Spleen (tissue), 11 donors: ENCODE measurements at regions not wholly inside any gene's neighbourhood (a gene's known extent, or its start where the extent isn't known, plus 50 kb on each side); places are given as distances from the start of the nearest gene placed in this dataset.
"Not testable (repeated sequence)": the region's sequence is repeated elsewhere in the genome, so short reads cannot be mapped to it uniquely, and the experiment has no call there.

ENCODE experiments used
- DNase-seq: peaks from one replicate; pipeline ENCODE4 v3.0.0-alpha.2; 2020
- H3K27ac ChIP-seq, 8 donors: fragments of 200-600 bp; sonication (generic) in 7 of 8; 1 replicate in 4 of 8; 2 replicates in 4 of 8; pipeline versions ENCODE4 v1.5.0 to v1.8.0; 2016 to 2021; ENCODE audit warnings: inconsistent platforms in 4 of 8, mild to moderate bottlenecking in 4 of 8, moderate library complexity in 1 of 8
- H3K27me3 ChIP-seq, 7 donors: fragments of 200-600 bp; sonication (generic) in 6 of 7; replicated peaks in 1 of 7; 1 replicate in 4 of 7; 2 replicates in 3 of 7; pipeline versions ENCODE4 v1.5.0 to v1.8.0; 2016 to 2021; ENCODE audit warnings: inconsistent platforms in 3 of 7, mild to moderate bottlenecking in 1 of 7
- H3K36me3 ChIP-seq, 6 donors: fragments of 200-600 bp; sonication (generic) in 5 of 6; 1 replicate in 4 of 6; 2 replicates in 2 of 6; pipeline versions ENCODE4 v1.5.0 to v1.8.0; 2016 to 2021; ENCODE audit warnings: inconsistent platforms in 2 of 6
- H3K4me1 ChIP-seq, 6 donors: fragments of 200-600 bp; sonication (generic) in 5 of 6; 1 replicate in 3 of 6; 2 replicates in 3 of 6; pipeline versions ENCODE4 v1.5.0 to v1.8.0; 2016 to 2021; ENCODE audit warnings: inconsistent platforms in 3 of 6
- H3K4me3 ChIP-seq, 8 donors: fragments of 200-600 bp; sonication (generic) in 7 of 8; 1 replicate in 4 of 8; 2 replicates in 4 of 8; pipeline versions ENCODE4 v1.5.0 to v1.8.0; 2016 to 2021; ENCODE audit warnings: inconsistent platforms in 4 of 8, mild to moderate bottlenecking in 4 of 8, moderate library complexity in 2 of 8
- H3K9me3 ChIP-seq, 8 donors: fragments of 200-600 bp; sonication (generic) in 7 of 8; 1 replicate in 4 of 8; 2 replicates in 4 of 8; pipeline versions ENCODE4 v1.5.0 to v1.8.0; 2016 to 2021; ENCODE audit warnings: inconsistent platforms in 4 of 8
- CTCF ChIP-seq, 11 experiments: fragments of 200-600 bp in 7 of 11; fragments of 450-650 bp in 4 of 11; sonication (generic) in 4 of 11; IDR thresholded peaks in 8 of 11; conservative IDR thresholded peaks in 3 of 11; 1 replicate in 7 of 11; 2 replicates in 4 of 11; pipeline versions ENCODE4 v1.4.0 to v1.8.0; 2016 to 2021; ENCODE audit warnings: antibody characterized with exemption in 11 of 11, inconsistent platforms in 4 of 11, mild to moderate bottlenecking in 1 of 11
- POLR2A ChIP-seq, 3 donors: fragments of 450-650 bp; IDR thresholded peaks; one replicate each; pipeline ENCODE4 v1.5.1; 2017; ENCODE audit warnings: antibody characterized with exemption in 3 of 3, mild to moderate bottlenecking in 1 of 3
- POLR2AphosphoS5 ChIP-seq, 3 donors: sonication (generic); formaldehyde crosslinking; IDR thresholded peaks; one replicate each; pipeline ENCODE4 v1.5.1; 2017; ENCODE audit warnings: antibody characterized with exemption in 3 of 3
- WGBS, 5 donors: extraction: QIAGEN DNeasy Blood & Tissue Kit in 3 of 5; methylation state at CpG; one replicate each; pipeline versions ENCODE4 v1.1.5 to v1.1.7; 2013 to 2018; 5-methylcytosine and 5-hydroxymethylcytosine counted together
- intact Hi-C: fragments of 100-400 bp; cut with DNase I; formaldehyde crosslinking; loops from one replicate; pipeline ENCODE4 v1.15.0; 2023; ENCODE audit warnings: low total_unique reads
- donor health status: healthy with polysubstance abuse.
- donor health status: DM: no; HTN: no; CAD: no; lungs with moderate emphysema.
- donor health status: DM: no; HTN: no; CAD: no.
- donor health status: Bipolar disorder and iron deficiency.
- donor health status: healthy.
- donor health status: DM: no; HTN: no; CAD: no.
- donor health status: DM: yes; HTN: yes; CAD: no.

- Histone ChIP-seq H3K36me3 (no peaks in the 10 kb centered on the region), H3K4me1 (no peaks in the 10 kb centered on the region), H3K9me3 (no peaks in the 10 kb centered on the region), H3K27ac (no peak overlapping the region), H3K4me3 (no peak overlapping the region), H3K27me3 (no peaks in the 10 kb centered on the region)
- 67 to 89% (median 76%) methylated on average over 2 of the region's 2 CpGs for WGBS, 5 donors
- DNase-seq = no peak
- intact Hi-C loops = no loop called here
- no peak for TF ChIP-seq CTCF (IDR thresholded peaks at IDR 0.05 in 8 of 11, conservative IDR thresholded peaks at IDR 0.05 in 3 of 11)
- TF ChIP-seq POLR2A (IDR thresholded peaks at IDR 0.05) = no peak
- no peak for TF ChIP-seq POLR2AphosphoS5 (IDR thresholded peaks at IDR 0.05)
Measured at GRCh38 chr9:108744641-108745040, 111.1 kb downstream of the ACTL7B start.

GRCh38 chr9:108743901-108744371 lies 111.8 kb downstream of the ACTL7B start:
- Histone ChIP-seq H3K4me3 (no peak overlapping the region), H3K4me1 (no peaks in the 10 kb centered on the region), H3K9me3 (no peaks in the 10 kb centered on the region), H3K27me3 (no peaks in the 10 kb centered on the region), H3K27ac (no peak overlapping the region), H3K36me3 (no peaks in the 10 kb centered on the region)
- TF ChIP-seq CTCF (IDR thresholded peaks at IDR 0.05 in 8 of 11, conservative IDR thresholded peaks at IDR 0.05 in 3 of 11) (no peak), POLR2AphosphoS5 (IDR thresholded peaks at IDR 0.05) (no peak)
- intact Hi-C loops = no loop called here
- WGBS, 5 donors = 66 to 87% (median 75%) methylated on average over 4 to 6 of the region's 6 CpGs
- no peak for DNase-seq

GRCh38 chr9:108743416-108743815 lies 112.4 kb downstream of the ACTL7B start:
- Histone ChIP-seq H3K4me3 (no peak overlapping the region), H3K36me3 (no peaks in the 10 kb centered on the region), H3K27me3 (no peaks in the 10 kb centered on the region), H3K9me3 (no peaks in the 10 kb centered on the region), H3K4me1 (no peaks in the 10 kb centered on the region), H3K27ac (no peak overlapping the region)
- intact Hi-C loops = no loop called here
- no peak for TF ChIP-seq POLR2A (IDR thresholded peaks at IDR 0.05)
- TF ChIP-seq POLR2AphosphoS5 (IDR thresholded peaks at IDR 0.05) = no peak
- WGBS, 5 donors = 70 to 86% (median 73%) methylated on average over 2 of the region's 2 CpGs
- no peak for DNase-seq

- no peak overlapping the region for H3K27ac ChIP-seq
- intact Hi-C loops = no loop called here
- WGBS, 5 donors = 75 to 87% (median 84%) methylated on average over 5 of the region's 5 CpGs
Measured at GRCh38 chr9:108742191-108742590, 113.6 kb downstream of the ACTL7B start.

GRCh38 chr9:108731292-108731691 lies 124.5 kb downstream of the ACTL7B start:
- H3K36me3 ChIP-seq, H3K4me1 ChIP-seq, H3K27ac ChIP-seq, DNase-seq, H3K4me3 ChIP-seq, intact Hi-C loops, H3K27me3 ChIP-seq: not testable (repeated sequence)
- H3K9me3 ChIP-seq = peaks cover 0 to 23% (median 11%) of the 10 kb centered on the region in 8 donors
- 59 to 91% (median 71%) methylated on average over 1 of the region's 1 CpG for WGBS, 5 donors

More at GRCh38 chr9:108742191-108742590, 113.6 kb downstream of the ACTL7B start:
- Histone ChIP-seq H3K9me3 (no peaks in the 10 kb centered on the region), H3K4me3 (no peak overlapping the region), H3K36me3 (no peaks in the 10 kb centered on the region), H3K27me3 (no peaks in the 10 kb centered on the region), H3K4me1 (no peaks in the 10 kb centered on the region)
- no peak for DNase-seq
- TF ChIP-seq POLR2AphosphoS5 (IDR thresholded peaks at IDR 0.05) (no peak), POLR2A (IDR thresholded peaks at IDR 0.05) (no peak), CTCF (IDR thresholded peaks at IDR 0.05 in 8 of 11, conservative IDR thresholded peaks at IDR 0.05 in 3 of 11) (no peak)
